Right atrium auricular region (tissue), 2 donors: ENCODE measurements at regions not wholly inside any gene's neighbourhood (a gene's known extent, or its start where the extent isn't known, plus 50 kb on each side); places are given as distances from the start of the nearest gene placed in this dataset.

Source experiments
- DNase-seq: peaks from one replicate; pipeline ENCODE4 v3.0.0-alpha.2; 2019; ENCODE audit warnings: low spot score
- H3K27ac ChIP-seq, 2 donors: fragments of 200-600 bp; sonication (generic); 1 replicate in 1 of 2; 2 replicates in 1 of 2; pipeline ENCODE4 v1.5.1; 2016 to 2019
- H3K27me3 ChIP-seq, 2 donors: fragments of 200-600 bp; sonication (generic); one replicate each; pipeline versions ENCODE4 v1.5.1 to v1.6.0; 2017 to 2019
- H3K36me3 ChIP-seq: fragments of 200-600 bp; sonication (generic); one replicate; pipeline ENCODE4 v1.5.1; 2016
- H3K4me1 ChIP-seq, 2 donors: fragments of 200-600 bp; sonication (generic); one replicate each; pipeline versions ENCODE4 v1.5.1 to v1.6.0; 2017 to 2019
- H3K4me3 ChIP-seq, 2 donors: fragments of 200-600 bp; sonication (generic); 1 replicate in 1 of 2; 2 replicates in 1 of 2; pipeline ENCODE4 v1.5.1; 2017 to 2019; ENCODE audit warnings: mild to moderate bottlenecking in 1 of 2, moderate library complexity in 1 of 2
- H3K9me3 ChIP-seq, 2 donors: fragments of 200-600 bp; sonication (generic); one replicate each; pipeline ENCODE4 v1.5.1; 2019
- TF ChIP-seq, protein P1 (sequence below), 2 donors: fragments of 200-600 bp; sonication (generic); IDR thresholded peaks; one replicate each; pipeline ENCODE4 v1.5.1; 2019; ENCODE audit warnings: antibody characterized with exemption in 2 of 2

- Histone ChIP-seq H3K36me3 (no peaks in the 10 kb centered on the region), H3K4me1 (peaks cover 0 to 12% of the 10 kb centered on the region in 2 donors), H3K9me3 (no peaks in the 10 kb centered on the region), H3K4me3 (no peak overlapping the region), H3K27ac (no peak overlapping the region), H3K27me3 (no peaks in the 10 kb centered on the region)
- no peak for DNase-seq
- TF ChIP-seq, protein P1, sequence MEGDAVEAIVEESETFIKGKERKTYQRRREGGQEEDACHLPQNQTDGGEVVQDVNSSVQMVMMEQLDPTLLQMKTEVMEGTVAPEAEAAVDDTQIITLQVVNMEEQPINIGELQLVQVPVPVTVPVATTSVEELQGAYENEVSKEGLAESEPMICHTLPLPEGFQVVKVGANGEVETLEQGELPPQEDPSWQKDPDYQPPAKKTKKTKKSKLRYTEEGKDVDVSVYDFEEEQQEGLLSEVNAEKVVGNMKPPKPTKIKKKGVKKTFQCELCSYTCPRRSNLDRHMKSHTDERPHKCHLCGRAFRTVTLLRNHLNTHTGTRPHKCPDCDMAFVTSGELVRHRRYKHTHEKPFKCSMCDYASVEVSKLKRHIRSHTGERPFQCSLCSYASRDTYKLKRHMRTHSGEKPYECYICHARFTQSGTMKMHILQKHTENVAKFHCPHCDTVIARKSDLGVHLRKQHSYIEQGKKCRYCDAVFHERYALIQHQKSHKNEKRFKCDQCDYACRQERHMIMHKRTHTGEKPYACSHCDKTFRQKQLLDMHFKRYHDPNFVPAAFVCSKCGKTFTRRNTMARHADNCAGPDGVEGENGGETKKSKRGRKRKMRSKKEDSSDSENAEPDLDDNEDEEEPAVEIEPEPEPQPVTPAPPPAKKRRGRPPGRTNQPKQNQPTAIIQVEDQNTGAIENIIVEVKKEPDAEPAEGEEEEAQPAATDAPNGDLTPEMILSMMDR (IDR thresholded peaks at IDR 0.05), result no peak
These were observed 140.8 kb upstream of the CDH5 start for GRCh38 chr16:66225696-66226095.

- no peak overlapping the region for H3K4me3 ChIP-seq
- TF ChIP-seq, protein P1 (IDR thresholded peaks at IDR 0.05), result no peak
These were observed 141.9 kb upstream of the CDH5 start for GRCh38 chr16:66224626-66225025.

GRCh38 chr16:66224186-66224585 is 142.3 kb upstream of the CDH5 start:
- no peaks in the 10 kb centered on the region for H3K9me3 ChIP-seq
- TF ChIP-seq, protein P1 (IDR thresholded peaks at IDR 0.05), result no peak
- no peaks in the 10 kb centered on the region for H3K27me3 ChIP-seq
- DNase-seq, result no peak
- H3K4me1 ChIP-seq, result peaks cover 0 to 12% of the 10 kb centered on the region in 2 donors
- H3K36me3 ChIP-seq, result no peaks in the 10 kb centered on the region
- no peak overlapping the region for H3K27ac ChIP-seq
- no peak overlapping the region for H3K4me3 ChIP-seq

More at GRCh38 chr16:66224626-66225025, 141.9 kb upstream of the CDH5 start:
- H3K4me1 ChIP-seq, result peaks cover 0 to 12% of the 10 kb centered on the region in 2 donors
- no peaks in the 10 kb centered on the region for H3K36me3 ChIP-seq
- no peaks in the 10 kb centered on the region for H3K9me3 ChIP-seq
- H3K27me3 ChIP-seq, result no peaks in the 10 kb centered on the region
- no peak for DNase-seq
- H3K27ac ChIP-seq, result no peak overlapping the region

- Histone ChIP-seq H3K4me3 (no peak overlapping the region), H3K27ac (no peak overlapping the region), H3K9me3 (no peaks in the 10 kb centered on the region), H3K27me3 (no peaks in the 10 kb centered on the region), H3K4me1 (peaks cover 0 to 12% of the 10 kb centered on the region in 2 donors), H3K36me3 (no peaks in the 10 kb centered on the region)
- no peak for DNase-seq
- TF ChIP-seq, protein P1 (IDR thresholded peaks at IDR 0.05), result no peak
These were observed 143.2 kb upstream of the CDH5 start for GRCh38 chr16:66223176-66223780.

DNA sequence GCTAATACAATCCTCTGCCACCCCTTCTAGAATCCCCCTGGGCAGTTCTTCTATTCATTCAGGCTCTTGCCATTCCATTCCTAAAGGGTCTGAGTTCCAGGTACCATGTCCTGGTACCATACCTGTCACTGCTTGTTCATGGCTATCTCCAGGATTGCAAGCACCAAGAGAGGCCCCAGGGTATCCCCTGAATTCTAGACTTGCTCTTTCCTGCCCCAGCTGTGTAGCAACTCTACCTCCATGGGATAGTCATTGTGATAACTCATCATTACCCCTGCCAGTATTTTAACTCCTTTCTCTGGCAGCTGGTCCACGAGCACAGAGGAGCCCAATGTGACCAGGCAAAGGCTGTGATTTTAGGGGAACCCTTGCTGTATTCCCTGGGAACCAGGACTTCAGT is 143.7 kb upstream of the CDH5 start:
- Histone ChIP-seq H3K4me1 (peaks cover 0 to 12% of the 10 kb centered on the region in 2 donors), H3K27me3 (no peaks in the 10 kb centered on the region), H3K4me3 (no peak overlapping the region), H3K36me3 (no peaks in the 10 kb centered on the region), H3K27ac (no peak overlapping the region), H3K9me3 (no peaks in the 10 kb centered on the region)
- TF ChIP-seq, protein P1 (IDR thresholded peaks at IDR 0.05), result no peak
- DNase-seq, result no peak

DNA sequence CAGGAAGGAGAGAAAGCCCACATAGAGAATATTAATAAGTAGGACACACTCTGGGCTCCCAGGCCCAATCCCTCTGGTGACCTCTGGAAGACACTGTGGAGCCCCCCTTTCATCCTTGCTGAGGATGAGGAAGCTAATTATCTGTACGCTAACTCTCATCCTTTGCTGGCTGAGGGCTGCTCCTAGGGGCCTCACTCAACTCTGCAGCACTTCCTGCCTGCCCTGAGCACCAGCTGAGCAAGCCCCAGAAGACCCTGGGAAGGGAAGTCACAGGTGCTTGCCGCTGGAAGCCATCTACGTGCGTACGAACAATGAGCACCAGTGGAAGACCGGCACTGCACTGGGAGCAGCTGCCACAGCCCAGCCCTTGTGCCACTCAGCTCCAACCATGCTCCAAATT is 145.8 kb upstream of the CDH5 start:
- H3K27ac ChIP-seq, result no peak overlapping the region
- peaks cover 0 to 12% of the 10 kb centered on the region in 2 donors for H3K4me1 ChIP-seq
- no peak for DNase-seq
- no peaks in the 10 kb centered on the region for H3K9me3 ChIP-seq
- no peak overlapping the region for H3K4me3 ChIP-seq
- no peaks in the 10 kb centered on the region for H3K27me3 ChIP-seq
- no peaks in the 10 kb centered on the region for H3K36me3 ChIP-seq
- TF ChIP-seq, protein P1 (IDR thresholded peaks at IDR 0.05), result no peak
